ENCODE measurements at regions not wholly inside any gene's neighbourhood (a gene's known extent, or its start where the extent isn't known, plus 50 kb on each side); places are given as distances from the start of the nearest gene placed in this dataset.
A peak's percentile ranks its signal among the peaks of the same experiment; 100 is the strongest.

DNA sequence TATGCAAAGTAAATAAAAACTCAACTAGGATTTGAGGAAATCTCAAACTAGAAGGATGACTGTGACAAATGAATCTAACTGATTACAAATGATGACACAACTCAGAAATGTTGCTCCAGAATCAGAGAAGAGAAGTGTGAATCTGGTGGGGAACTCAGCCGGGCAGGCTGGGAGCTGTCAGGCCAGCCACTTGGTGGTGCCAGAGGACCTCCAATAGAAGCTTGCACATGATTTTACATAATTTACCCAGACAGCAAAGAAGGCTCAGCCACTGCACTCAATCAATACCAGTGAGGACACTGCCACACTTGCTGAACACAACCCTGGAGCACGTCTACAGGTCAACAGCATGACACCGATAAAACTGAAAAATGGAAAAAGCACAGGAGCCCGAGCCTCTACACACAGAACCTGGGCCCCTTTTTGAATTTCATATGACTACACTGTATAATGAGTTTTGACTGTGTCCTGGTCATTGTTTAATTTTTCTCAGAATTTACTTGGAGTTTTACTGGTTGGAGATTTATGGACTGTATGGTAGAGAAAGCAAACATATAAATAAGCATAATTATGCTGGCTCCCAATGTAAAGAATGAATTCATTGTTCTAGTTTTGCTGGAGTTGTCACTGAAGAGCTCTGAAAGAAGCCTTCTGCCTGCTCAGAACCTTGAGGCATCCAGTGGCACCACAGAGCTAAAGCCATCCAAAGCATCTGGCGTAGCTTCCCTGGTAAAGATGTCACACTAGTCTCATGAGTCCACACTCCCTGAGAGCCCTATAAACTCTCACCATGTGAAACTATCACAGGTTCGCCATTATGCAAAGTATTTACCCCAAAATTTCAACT is 296.5 kb downstream of the THBS2 start:
- Histone ChIP-seq H3K4me2 (ENCODE audit: low read length) (no peak overlapping the region), H3K79me2 (ENCODE audit: insufficient read depth, low read length) (no peaks in the 10 kb centered on the region), H3K9me3 (ENCODE audit: insufficient read depth, low read depth, low read length) (no peaks in the 10 kb centered on the region), H2AFZ (ENCODE audit: low read depth, low read length) (peak overlapping the region; percentile 1), H3K9ac (ENCODE audit: low read length) (no peak overlapping the region), H3K27me3 (ENCODE audit: insufficient read depth, low read length) (no peaks in the 10 kb centered on the region), H3K27ac (ENCODE audit: low read depth, low read length) (no peak overlapping the region), H4K20me1 (ENCODE audit: insufficient read depth, low read length) (no peaks in the 10 kb centered on the region), H3K36me3 (ENCODE audit: insufficient read depth, low read length) (no peaks in the 10 kb centered on the region), H3K4me1 (ENCODE audit: insufficient read depth, low read length) (no peaks in the 10 kb centered on the region), H3K4me3 (ENCODE audit: insufficient read depth, low read depth, low read length) (no peak overlapping the region)
- DNase-seq (ENCODE audit: low read depth), result peak; percentile 65
- Mint-ChIP-seq H3K4me1 (ENCODE audit: low read depth, unreplicated experiment) (peaks cover 10% of the 10 kb centered on the region), H3K27ac (ENCODE audit: unreplicated experiment) (peak overlapping the region; percentile 93), H3K27me3 (ENCODE audit: low read depth, unreplicated experiment) (no peaks in the 10 kb centered on the region), H3K4me3 (ENCODE audit: unreplicated experiment) (no peak overlapping the region), H3K9me3 (ENCODE audit: unreplicated experiment) (no peaks in the 10 kb centered on the region), H3K36me3 (ENCODE audit: low read depth, unreplicated experiment) (no peaks in the 10 kb centered on the region)
- TF ChIP-seq, protein P1, sequence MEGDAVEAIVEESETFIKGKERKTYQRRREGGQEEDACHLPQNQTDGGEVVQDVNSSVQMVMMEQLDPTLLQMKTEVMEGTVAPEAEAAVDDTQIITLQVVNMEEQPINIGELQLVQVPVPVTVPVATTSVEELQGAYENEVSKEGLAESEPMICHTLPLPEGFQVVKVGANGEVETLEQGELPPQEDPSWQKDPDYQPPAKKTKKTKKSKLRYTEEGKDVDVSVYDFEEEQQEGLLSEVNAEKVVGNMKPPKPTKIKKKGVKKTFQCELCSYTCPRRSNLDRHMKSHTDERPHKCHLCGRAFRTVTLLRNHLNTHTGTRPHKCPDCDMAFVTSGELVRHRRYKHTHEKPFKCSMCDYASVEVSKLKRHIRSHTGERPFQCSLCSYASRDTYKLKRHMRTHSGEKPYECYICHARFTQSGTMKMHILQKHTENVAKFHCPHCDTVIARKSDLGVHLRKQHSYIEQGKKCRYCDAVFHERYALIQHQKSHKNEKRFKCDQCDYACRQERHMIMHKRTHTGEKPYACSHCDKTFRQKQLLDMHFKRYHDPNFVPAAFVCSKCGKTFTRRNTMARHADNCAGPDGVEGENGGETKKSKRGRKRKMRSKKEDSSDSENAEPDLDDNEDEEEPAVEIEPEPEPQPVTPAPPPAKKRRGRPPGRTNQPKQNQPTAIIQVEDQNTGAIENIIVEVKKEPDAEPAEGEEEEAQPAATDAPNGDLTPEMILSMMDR (IDR thresholded peaks at IDR 0.05; ENCODE audit: insufficient read depth, low read depth, low read length), result peak; percentile 99
- no peak for TF ChIP-seq EZH2 (IDR thresholded peaks at IDR 0.05; ENCODE audit: insufficient read depth, low read length)
- peak; percentile 91 for FAIRE-seq

DNA sequence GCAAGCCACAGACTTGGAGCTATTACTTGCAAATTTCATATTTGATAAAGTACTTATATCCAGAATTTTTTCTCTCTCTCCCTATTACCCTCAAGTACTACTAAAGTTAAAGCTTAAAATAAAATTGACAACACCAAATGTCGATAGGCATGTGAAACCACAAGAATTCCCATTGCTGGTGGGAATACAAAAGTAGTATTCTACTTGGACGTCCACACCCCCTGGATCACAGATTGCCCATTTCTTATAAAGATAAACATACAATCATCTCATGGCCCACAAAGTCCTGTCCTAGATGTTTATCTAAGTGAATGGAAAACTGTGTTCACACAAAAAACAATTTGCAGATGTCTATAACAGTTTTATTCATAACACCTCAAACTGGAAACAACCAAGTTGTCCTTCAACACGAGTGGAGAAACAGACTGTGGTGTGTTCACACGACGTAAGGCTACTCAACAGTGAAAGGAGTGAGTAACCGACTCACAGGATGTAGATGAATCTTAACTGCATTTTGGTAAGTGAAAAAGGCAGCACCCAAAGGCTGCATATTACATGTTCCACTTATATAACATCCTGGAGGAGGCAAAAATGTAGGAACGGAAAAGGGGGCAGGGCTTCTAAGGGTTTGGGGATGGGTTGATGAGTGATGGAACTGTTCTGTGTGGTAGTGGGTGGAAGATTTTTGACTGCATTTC is 297.4 kb downstream of the THBS2 start:
- Mint-ChIP-seq H3K9me3 (ENCODE audit: unreplicated experiment) (no peaks in the 10 kb centered on the region), H3K4me1 (ENCODE audit: low read depth, unreplicated experiment) (peaks cover 10% of the 10 kb centered on the region), H3K27ac (ENCODE audit: unreplicated experiment) (peak overlapping the region; percentile 93), H3K36me3 (ENCODE audit: low read depth, unreplicated experiment) (no peaks in the 10 kb centered on the region), H3K27me3 (ENCODE audit: low read depth, unreplicated experiment) (no peaks in the 10 kb centered on the region), H3K4me3 (ENCODE audit: unreplicated experiment) (no peak overlapping the region)
- FAIRE-seq (peak; percentile 58), DNase-seq (ENCODE audit: low read depth) (peak; percentile 47)
- Histone ChIP-seq H3K9me3 (ENCODE audit: insufficient read depth, low read depth, low read length) (no peaks in the 10 kb centered on the region), H3K9ac (ENCODE audit: low read length) (no peak overlapping the region), H3K27me3 (ENCODE audit: insufficient read depth, low read length) (no peaks in the 10 kb centered on the region), H3K79me2 (ENCODE audit: insufficient read depth, low read length) (no peaks in the 10 kb centered on the region), H3K27ac (ENCODE audit: low read depth, low read length) (no peak overlapping the region), H3K4me1 (ENCODE audit: insufficient read depth, low read length) (no peaks in the 10 kb centered on the region), H3K4me2 (ENCODE audit: low read length) (no peak overlapping the region), H4K20me1 (ENCODE audit: insufficient read depth, low read length) (no peaks in the 10 kb centered on the region), H3K36me3 (ENCODE audit: insufficient read depth, low read length) (no peaks in the 10 kb centered on the region), H3K4me3 (ENCODE audit: insufficient read depth, low read depth, low read length) (no peak overlapping the region), H2AFZ (ENCODE audit: low read depth, low read length) (peak overlapping the region; percentile 1)
- TF ChIP-seq, protein P1 (IDR thresholded peaks at IDR 0.05; ENCODE audit: insufficient read depth, low read depth, low read length), result no peak
- TF ChIP-seq EZH2 (IDR thresholded peaks at IDR 0.05; ENCODE audit: insufficient read depth, low read length), result no peak
